Transverse colon (tissue), 4 donors: ENCODE measurements at regions not wholly inside any gene's neighbourhood (a gene's known extent, or its start where the extent isn't known, plus 50 kb on each side); places are given as distances from the start of the nearest gene placed in this dataset.
"Not testable (repeated sequence)": the region's sequence is repeated elsewhere in the genome, so short reads cannot be mapped to it uniquely, and the experiment has no call there.

Experiments used
- EP300 ChIP-seq: sonication (generic); formaldehyde crosslinking; IDR thresholded peaks from one replicate; pipeline ENCODE4 v1.6.1; 2017; ENCODE audit warnings: antibody characterized with exemption, low read depth
- POLR2A ChIP-seq: fragments of 450-650 bp; IDR thresholded peaks from one replicate; pipeline ENCODE4 v1.6.1; 2016; ENCODE audit warnings: antibody characterized with exemption, mild to moderate bottlenecking, moderate library complexity
- POLR2AphosphoS5 ChIP-seq, 3 donors: sonication (generic); formaldehyde crosslinking; IDR thresholded peaks; one replicate each; pipeline ENCODE4 v1.6.1; 2016; ENCODE audit warnings: antibody characterized with exemption in 3 of 3
- TF ChIP-seq, protein P1 (sequence below), 5 experiments: fragments of 200-600 bp in 3 of 5; fragments of 450-650 bp in 2 of 5; sonication (generic) in 3 of 5; IDR thresholded peaks; 1 replicate in 2 of 5; 2 replicates in 3 of 5; pipeline ENCODE4 v1.5.1; 2016 to 2017; ENCODE audit warnings: antibody characterized with exemption in 5 of 5, inconsistent platforms in 3 of 5, mild to moderate bottlenecking in 2 of 5, moderate library complexity in 1 of 5

GRCh38 chr5:1575991-1576714, 52.4 kb upstream of the LPCAT1 start:
- TF ChIP-seq, protein P1, sequence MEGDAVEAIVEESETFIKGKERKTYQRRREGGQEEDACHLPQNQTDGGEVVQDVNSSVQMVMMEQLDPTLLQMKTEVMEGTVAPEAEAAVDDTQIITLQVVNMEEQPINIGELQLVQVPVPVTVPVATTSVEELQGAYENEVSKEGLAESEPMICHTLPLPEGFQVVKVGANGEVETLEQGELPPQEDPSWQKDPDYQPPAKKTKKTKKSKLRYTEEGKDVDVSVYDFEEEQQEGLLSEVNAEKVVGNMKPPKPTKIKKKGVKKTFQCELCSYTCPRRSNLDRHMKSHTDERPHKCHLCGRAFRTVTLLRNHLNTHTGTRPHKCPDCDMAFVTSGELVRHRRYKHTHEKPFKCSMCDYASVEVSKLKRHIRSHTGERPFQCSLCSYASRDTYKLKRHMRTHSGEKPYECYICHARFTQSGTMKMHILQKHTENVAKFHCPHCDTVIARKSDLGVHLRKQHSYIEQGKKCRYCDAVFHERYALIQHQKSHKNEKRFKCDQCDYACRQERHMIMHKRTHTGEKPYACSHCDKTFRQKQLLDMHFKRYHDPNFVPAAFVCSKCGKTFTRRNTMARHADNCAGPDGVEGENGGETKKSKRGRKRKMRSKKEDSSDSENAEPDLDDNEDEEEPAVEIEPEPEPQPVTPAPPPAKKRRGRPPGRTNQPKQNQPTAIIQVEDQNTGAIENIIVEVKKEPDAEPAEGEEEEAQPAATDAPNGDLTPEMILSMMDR (IDR thresholded peaks at IDR 0.05), result not testable (repeated sequence)
- not testable (repeated sequence) for TF ChIP-seq POLR2AphosphoS5 (IDR thresholded peaks at IDR 0.05); POLR2A; EP300
